ENCODE measurements at regions not wholly inside any gene's neighbourhood (a gene's known extent, or its start where the extent isn't known, plus 50 kb on each side); places are given as distances from the start of the nearest gene placed in this dataset.

DNA sequence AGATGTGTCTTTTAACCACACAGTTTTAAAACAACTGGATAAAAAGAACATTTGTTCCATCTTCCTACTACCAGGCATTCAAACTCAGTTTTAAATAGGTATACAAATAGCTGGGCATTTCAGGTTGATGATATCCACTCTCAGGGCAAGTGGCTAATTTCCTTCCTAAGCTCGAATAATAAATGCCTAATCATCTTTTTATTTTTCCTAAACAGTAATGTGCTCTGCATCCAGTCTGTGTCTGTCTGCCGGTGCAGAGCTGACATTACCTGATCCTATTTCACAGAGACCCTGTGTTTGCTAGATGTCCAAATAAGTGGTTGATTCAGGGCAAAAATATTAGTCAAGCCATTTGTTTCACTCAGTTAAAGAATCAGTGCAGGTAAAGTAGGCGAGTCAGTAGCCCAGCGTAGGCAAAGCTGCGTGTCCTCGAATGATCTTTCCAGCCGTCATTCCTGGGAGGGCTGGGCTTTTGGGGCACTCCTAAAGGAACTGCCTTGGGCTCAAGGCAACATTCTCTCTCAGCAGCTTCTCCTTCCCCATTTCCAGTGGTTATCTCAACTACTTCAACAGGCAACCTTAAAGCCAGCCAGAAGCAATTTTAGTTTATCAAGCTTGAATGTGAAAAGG is 74.2 kb upstream of the BMP2 start:
- DNase-seq (ENCODE audit: low spot score): no peak

DNA sequence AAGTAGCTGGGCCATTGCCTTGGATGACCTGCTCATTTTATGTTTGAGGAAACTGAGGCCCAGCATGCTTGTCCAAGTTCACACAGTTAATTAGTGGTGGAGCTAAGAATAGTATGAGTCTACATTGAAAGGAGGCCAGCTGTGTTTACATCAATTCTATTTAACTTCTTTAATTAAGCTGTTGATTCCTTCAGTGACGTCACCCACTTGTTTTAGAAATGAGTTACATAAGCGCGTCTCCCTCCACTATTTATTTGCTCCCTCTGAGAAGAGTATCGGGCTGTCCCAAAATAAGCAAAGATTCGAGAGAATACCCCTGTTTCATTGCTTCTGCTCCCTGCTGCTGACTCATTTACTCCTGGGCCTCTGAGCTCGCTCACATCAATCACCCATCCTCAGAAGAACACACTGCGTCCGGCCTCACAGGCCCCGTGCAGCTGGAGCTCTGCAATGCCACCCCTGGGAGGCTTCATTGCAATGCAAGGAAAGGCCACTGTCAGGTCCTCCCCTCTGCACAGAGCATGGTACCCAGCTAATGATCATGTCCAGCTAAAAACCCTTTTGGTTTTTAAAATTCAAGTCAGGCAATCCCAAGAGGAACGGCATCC is 74.8 kb upstream of the BMP2 start:
- DNase-seq (ENCODE audit: low spot score): peak; percentile 14

DNA sequence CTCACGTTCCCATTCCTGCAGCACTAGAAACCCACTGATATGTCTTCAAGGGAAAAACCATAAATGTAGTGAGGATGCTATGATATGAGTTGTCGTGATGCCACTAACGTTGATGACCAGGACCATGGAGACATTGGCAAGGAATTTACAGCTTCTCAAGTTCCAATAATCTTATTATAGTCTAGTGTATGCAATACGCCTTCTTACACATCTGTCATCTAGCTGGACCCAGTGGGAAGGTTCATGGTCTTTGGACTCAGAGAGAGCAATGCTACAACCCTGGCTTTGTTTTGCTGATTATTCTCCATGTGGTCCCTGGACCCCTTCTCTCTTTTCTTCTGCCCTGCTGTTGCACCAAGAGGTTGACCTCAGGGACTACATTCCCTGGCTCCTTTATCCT is 76.0 kb upstream of the BMP2 start:
- DNase-seq (ENCODE audit: low spot score): no peak

DNA sequence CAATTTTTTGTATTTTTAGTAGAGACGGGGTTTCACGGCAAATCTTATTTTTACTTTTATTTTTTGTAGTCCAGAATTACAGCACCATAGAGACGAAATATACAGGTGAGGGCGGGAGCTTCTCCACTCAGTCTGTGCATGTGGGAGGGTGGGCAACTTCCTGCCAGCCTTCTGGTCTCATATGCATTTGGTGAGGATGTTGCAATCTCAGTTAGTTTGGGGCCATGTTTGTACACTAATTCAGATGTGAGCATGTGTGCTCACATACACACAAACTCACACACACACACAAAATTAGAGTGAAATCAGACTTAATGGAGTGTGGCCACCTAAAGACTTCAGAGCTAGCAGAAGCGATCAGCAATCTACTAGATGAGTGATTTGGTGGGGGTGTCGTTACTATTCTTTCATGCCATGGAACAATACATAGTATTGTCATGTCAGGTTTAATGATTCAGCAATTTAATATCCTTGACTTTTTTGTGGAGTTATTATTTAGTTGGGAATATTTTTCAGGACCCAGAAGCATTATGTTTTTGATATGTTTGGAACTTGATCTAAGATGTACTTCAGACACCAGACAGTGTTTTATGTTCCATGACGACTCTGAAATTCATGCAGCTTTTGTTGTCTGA is 78.0 kb upstream of the BMP2 start:
- no peak for DNase-seq (ENCODE audit: low spot score)

DNA sequence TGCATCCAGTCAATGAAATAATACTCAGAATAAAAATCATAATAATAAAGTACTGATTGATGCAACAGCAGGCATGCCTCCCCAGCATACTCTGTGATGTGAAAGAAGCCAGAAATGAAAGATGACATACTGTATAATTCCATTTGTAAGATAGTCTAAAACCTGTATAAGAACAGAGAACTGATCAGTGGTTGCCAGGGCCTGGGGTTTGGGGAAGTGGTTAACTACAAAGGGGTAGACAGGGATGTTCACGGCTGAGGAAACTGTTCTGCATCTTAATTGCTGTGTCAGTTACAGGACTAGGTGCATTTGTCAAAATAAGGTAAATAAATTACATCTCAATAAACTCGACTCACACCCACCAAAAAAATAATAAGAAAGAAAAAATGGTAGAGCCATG is 81.3 kb upstream of the BMP2 start:
- DNase-seq (ENCODE audit: low spot score): no peak

DNA sequence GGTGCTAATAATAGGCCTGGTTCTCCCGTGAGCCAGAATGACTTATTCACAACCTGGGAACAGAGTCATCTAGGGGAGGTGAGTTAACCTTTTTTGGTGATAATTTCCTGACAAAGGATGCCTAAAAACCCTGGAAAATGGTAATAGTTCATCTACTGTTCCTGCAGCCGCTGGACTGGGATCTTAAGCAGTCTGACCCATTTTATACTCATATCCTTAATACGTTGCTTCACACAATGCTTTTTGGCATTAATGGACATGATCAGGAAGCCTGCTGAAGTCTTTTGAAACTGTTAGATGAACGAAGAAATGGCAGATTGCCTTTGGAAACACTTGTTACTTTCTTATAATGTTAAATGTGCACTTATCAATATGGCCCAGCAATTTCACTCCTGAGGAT is 81.9 kb upstream of the BMP2 start:
- no peak for DNase-seq (ENCODE audit: low spot score)

DNA sequence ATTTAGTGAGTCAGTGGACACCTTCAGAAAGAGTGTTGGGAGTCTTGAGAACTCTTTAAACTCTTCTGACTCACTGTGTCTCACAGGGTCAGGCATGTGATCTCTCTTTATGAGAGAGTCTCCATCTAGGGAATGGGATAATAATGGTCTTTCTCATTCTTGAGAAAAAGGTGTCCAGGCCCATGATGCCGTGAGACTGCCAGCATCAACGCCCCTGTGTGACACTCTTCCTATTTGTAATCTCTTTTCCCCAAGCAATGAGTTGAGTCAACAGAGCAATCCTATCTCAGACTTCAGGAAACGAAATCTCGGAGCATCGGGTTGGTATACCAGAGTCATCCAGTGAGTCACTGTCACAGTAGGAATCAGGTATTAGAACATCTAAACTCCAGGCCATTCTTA is 82.3 kb upstream of the BMP2 start:
- no peak for DNase-seq (ENCODE audit: low spot score)

DNA sequence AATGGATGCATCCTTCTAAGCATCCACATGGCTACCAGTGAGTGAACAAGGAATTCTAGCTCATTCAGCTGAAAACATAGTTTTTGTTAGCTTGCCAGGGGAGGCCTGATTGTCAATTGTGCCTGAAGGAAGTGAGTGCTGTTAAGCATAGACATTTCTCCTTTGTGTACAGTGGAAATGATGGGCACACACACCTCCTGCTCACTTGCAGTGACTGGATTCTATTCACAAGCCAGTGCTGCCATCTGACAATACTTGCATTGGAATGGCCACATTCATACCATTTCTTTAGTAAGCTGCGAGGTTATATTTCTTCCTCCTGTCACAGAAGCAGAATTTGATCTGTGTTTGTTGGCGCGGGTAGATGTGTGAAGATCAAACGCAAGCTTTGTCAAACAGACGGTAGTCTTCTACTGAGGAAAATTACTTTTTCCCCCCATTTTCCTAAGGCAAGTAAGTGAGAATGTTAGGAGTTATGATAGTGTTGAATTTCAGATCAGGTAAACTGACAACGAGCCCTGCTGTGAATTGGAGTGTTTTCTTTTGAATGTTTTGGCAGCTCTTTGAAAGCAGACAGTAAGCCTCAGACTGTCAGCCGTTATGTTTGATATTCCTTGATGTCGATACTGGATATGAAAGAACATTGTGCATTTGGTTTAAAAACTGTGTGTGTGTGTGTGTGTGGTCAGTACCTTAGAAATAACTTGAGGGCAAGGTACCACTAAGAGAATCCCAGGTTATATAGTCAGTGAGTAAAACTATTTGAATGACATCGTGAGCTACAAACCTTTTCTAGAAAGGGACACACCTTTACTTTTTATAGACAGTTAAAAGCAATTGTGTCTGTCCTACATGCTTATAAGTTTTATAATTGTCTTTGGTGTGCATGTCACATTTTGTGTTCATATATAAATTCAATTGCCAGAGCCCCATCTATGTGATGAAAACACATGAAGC is 84.2 kb upstream of the BMP2 start:
- DNase-seq (ENCODE audit: low spot score): peak; percentile 8

DNA sequence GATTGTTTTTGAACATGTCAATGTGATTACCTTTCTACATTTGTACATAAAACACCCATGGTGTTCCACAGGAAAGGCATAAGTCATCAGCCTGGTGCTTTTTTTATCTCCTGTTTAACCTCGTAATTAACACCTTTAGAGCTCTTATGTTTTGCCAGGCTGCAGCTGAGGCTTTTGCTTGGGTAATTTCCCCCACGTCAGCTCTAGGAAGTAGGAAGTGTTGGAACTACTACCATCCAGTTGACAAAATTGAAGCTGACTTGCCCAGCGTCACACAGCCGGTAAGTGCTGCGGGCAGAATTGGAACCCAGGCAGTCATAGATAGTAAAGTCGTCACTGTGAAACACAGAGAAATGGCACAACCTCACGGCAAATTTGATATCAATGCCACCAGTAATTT is 86.6 kb upstream of the BMP2 start:
- DNase-seq (ENCODE audit: low spot score): no peak

DNA sequence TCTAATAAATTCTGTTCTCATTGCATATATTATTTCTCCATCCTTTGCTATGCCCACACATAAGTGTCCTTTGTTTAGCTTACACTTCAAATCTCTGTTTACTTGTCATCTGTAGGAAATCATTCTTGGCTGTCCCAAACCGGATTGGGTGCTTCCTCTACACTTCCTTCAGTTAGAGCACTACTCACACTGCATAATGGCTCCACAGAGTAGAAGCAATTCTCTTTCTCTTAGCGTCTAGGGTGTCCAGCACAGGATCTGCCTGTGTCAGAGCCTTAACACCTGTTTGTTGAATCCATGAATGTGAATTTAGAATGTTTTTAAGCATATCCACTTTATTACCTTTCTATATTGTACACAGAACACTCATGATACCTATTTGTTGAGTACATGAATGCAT is 87.0 kb upstream of the BMP2 start:
- DNase-seq (ENCODE audit: low spot score): no peak

DNA sequence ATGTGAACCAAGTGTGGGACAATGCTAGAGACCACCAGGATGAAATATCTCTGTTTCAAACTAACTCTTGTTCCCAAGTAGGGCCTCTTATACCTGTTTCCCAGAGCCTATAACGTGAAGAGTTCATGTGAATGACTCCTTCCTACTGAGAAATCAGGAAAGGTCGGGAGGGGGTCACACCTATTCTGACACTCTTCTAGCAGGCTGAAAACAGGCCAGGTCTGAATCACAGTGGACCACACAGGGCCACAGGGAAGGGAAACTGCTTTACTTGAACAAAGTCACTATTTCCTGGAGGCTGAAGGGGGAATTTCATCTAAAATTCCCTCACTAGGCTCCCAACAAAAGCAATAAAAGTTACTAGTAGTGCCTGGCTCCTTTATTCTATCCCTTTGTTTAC is 88.4 kb upstream of the BMP2 start:
- no peak for DNase-seq (ENCODE audit: low spot score)

DNA sequence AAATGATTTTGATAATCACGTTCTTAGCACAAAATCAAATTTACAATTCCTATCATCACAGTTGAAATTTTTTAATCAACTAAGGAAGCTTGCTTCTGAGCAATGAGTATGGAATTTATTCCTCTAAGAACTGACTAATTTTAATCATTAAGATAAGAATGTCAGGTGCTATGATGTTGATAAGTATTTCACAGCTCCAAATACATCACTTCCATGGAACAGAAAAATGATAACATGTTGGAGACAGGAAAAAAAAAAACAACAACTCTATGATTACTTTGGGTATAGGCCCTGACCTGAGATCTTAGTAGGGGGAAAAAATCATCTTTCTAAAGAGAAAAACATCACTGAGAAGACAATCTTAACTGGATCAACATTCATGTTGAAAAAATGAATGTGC is 89.4 kb upstream of the BMP2 start:
- DNase-seq (ENCODE audit: low spot score): no peak

DNA sequence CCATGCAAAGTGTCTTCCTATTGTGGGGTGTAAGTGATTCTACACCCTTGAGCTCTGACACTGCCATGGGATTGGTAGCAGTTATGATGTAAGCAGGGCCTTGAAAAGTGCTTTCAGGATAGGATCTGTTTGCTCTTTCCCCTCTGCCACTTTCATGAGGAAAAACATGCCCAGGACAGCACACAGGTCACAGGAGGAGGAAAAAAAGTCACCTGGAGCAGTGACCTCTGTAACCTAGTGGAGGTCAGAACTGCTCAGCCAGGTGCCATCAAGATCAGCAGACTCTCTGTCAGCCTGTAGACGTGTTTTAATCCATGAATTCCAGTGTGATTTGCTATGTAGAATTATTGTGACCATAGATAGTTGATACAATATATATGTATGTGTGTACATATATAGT is 92.7 kb upstream of the BMP2 start:
- no peak for DNase-seq (ENCODE audit: low spot score)

DNA sequence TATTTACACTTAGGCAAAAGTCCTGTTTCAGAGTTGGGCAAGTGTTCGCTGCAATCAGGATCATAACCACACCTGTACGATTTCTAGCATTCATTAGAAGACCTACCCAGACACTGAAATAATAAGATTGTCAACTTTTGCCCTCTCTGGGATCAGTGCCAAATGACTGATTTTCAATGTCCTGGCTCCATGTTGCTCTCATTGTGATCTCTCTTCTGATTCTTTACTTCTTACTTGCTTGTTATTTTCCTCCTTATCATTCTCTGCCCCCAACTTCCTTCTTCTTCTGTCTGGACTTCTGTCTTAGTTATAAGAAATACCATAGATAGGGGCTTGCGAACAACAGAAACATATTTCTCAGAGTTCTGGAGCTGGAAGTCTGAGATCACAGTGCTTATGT is 94.4 kb upstream of the BMP2 start:
- no peak for DNase-seq (ENCODE audit: low spot score)

DNA sequence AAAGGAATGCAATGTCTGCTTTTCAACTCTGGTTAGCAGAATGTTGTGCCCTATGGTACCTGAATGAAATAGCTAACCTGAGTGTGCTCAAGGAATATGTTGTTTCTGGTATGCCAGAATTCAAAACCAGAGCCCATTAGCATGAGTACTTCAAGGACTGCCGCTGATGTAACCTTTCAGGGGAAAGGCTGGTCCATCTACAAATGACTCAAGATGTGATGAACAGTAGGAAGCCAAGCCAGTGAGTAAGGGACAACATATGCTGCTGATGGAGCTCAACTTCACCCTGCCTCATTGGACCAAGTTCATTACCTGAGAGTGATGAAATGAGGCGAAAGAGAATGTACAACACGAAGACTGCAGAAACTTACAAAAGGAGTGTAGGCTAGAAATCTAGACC is 95.7 kb upstream of the BMP2 start:
- DNase-seq (ENCODE audit: low spot score): no peak

DNA sequence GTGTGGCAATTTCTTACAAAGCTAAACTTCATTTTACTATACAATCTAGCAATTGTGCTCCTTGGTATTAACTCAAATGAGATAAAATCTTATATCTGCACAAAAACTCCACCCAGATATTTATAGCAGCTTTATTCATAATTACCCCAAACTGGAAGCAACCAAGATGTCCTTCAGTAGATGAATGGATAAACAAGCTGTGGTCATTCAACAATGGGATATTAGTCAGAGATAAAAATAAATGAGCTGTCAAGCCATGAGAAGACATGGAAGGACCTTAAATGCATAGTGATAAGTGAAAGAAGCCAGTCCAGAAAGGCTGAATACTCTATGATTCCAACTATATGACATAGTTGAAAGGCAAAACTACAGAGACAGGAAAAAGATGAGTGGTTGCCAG is 98.9 kb upstream of the BMP2 start:
- DNase-seq (ENCODE audit: low spot score): no peak

DNA sequence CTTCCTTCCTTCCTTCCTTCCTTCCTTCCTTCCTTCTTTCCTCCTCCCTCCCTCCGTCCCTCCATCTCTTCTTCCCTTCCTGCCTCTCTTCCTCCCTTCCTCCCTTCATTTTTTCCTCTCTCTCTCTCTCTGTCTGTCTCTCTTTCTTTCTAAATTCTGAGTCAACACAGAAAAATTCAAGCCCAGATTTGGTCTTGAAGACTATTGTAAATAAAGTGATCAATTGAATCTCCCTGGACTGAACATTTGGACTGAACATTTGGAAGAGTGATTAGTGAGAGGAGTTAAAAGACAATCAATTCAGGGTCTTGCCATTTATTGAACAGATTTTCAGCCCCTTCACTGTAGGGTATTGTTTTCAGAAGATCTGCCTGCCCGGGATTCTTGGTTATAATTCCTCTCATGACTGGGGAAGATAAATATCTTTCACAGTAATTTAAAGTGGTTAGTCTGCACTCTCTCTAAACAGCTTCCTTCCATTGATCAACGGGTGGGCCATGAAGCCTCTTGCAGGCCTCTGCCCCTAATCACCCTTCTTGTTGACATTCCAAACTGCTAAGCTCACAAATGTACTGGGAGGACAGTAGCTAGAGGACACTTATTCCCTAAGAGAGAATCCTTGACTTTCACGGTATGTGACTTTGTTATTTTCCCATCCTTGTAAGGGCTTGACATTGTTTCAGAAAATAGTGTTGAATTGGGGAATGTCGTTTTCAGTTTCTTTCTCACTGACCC is 101.7 kb upstream of the BMP2 start:
- DNase-seq (ENCODE audit: low spot score): no peak

DNA sequence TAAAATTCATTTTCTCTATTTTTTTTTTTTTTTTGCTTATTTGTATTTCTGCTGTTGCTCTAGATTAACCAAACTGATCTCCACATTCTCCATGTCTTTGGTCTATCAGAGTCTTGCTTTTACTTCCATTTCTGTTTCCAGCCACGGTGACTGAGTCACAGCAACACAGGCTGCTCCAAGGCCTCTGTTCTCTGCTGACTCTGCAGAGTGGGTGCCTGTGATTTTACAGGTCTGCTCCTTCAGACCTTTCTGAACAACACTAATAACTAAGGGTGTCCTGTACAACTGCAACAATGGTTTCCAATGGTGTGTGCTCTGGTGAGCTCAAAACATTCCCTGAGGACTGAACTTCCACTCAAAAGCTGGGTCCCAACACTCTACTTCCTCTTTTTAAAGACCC is 102.3 kb upstream of the BMP2 start:
- DNase-seq (ENCODE audit: low spot score): no peak

DNA sequence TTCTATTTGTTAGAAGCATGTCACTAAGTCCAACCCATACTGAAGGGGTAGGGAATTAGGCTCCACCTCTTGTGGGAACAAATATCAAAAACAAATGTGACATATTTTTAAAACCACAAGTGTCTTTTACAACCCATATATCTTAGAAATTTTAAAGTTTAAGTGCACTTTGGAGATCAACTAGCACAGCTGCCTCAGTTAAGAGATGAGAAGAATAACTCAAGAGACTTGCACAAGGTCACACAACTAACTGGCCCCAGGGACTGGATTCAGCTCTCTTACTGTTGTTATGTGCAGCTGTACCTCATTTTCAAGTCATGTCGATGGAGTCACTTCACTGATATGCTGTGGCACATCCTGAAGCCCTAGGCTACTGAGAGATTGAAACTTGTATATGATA is 102.9 kb upstream of the BMP2 start:
- DNase-seq (ENCODE audit: low spot score): no peak

DNA sequence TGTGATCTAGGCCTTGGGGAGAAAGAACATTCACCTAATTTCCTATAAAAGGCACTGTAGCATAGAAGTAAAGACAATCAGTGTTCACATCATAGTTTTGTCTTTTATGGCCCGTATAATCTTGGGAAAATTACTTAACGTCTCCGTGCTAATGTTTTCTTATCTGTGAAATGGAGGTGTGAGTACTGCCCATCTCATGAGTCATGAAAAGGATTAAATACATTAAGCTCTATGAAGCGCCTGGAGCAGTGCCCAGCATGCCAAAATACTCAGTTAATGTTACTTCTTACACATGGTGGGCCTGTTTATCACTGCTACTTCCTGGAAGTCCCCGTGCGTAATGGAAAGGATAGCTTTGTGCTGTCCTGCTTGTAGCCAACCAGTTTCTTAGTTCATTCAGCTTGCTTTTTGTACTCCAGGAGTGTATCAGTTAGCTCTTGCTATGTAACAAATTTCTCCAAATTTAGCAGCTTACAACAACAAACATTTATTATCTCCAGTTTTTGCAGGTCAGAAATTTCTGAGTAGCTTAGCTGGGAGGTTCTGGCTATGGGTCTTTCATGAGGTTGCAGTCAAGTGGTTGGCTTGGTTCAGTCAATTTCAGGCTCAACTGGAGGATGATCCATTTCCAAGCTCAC is 103.6 kb upstream of the BMP2 start:
- DNase-seq (ENCODE audit: low spot score): no peak

DNA sequence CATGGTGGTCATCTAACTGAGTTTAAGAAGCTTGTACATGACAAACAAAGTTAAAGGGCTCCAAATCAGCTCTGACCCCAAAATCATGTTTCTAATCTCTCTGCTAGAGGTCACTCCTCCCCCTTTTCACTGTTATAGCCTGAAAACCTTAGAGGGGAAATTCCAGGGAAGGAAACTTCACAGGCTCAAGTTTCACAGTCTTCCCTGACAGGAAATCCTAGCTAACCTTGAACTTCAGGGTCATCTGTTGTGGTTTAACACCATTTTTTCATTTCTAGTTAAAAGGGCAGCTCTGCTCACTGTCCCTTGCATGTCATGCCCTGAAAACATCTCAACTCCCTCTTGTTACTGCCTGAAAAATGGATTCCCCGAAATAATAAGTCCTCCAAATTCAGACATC is 104.4 kb upstream of the BMP2 start:
- DNase-seq (ENCODE audit: low spot score): no peak

DNA sequence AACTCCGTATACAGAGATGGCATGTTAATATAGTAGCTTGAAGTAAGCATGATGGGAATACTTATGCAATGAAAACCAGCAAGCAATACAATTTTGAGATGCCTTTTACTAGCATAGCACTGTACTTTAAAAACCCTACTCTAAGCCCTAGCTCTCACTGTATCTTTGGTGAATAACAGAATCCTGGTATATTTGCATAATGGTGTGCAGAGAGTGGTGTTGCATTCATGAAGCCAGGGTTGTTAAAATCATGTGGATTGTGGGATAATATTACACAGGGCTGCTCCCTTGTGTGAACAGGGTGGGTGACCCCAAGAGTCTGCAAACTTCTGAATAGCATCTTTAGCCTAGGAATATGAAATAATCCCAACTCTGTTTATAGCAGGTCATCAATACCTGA is 105.2 kb upstream of the BMP2 start:
- DNase-seq (ENCODE audit: low spot score): no peak
